PC-9 (cell line): ENCODE measurements at regions not wholly inside any gene's neighbourhood (a gene's known extent, or its start where the extent isn't known, plus 50 kb on each side); places are given as distances from the start of the nearest gene placed in this dataset.

ENCODE experiments used
- CTCF ChIP-seq: fragments of 200-600 bp; sonication (generic); conservative IDR thresholded peaks from 2 replicates; pipeline ENCODE4 v1.6.1; 2017; ENCODE audit warnings: mixed run types, antibody characterized with exemption, mild to moderate bottlenecking, moderate library complexity
- EZH2 ChIP-seq: fragments of 200-600 bp; sonication (generic); IDR thresholded peaks from 2 replicates; pipeline ENCODE4 v1.8.0; 2017; ENCODE audit warnings: antibody characterized with exemption, low read depth

GRCh38 chr2:19114126-19114525 lies 244.3 kb downstream of the OSR1 start:
- TF ChIP-seq CTCF, result no peak
- TF ChIP-seq EZH2, result no peak
